CD14-positive monocyte (primary cell): ENCODE measurements at regions not wholly inside any gene's neighbourhood (a gene's known extent, or its start where the extent isn't known, plus 50 kb on each side); places are given as distances from the start of the nearest gene placed in this dataset.

Source experiments
- DNase-seq, 3 donors: peaks; one replicate each; pipeline ENCODE4 v3.0.0-alpha.2; 2011 to 2022
- H2AFZ ChIP-seq: 2 replicates; pipeline ENCODE4 v1.6.0; 2012; ENCODE audit warnings: mild to moderate bottlenecking, low read depth, low read length, inconsistent platforms; ENCODE audit not compliant: insufficient read depth, poor library complexity, severe bottlenecking
- H3K27ac ChIP-seq, 2 donors: 1 replicate in 1 of 2; 2 replicates in 1 of 2; pipeline ENCODE4 v1.5.1; 2012 to 2013; ENCODE audit warnings: low read length in 2 of 2, control low read depth in 1 of 2, inconsistent platforms in 1 of 2, low read depth in 1 of 2, mild to moderate bottlenecking in 1 of 2
- H3K27me3 ChIP-seq, 2 donors: one replicate each; pipeline versions ENCODE4 v1.6.0 to v1.6.1; 2011 to 2013; ENCODE audit warnings: low read length in 2 of 2; ENCODE audit not compliant: control insufficient read depth in 2 of 2, insufficient read depth in 2 of 2
- H3K36me3 ChIP-seq, 2 donors: replicated peaks in 1 of 2; 1 replicate in 1 of 2; 2 replicates in 1 of 2; pipeline versions ENCODE4 v1.5.1 to v1.6.1; 2012 to 2013; ENCODE audit warnings: low read length in 2 of 2, control low read depth in 1 of 2, inconsistent platforms in 1 of 2, mild to moderate bottlenecking in 1 of 2; ENCODE audit not compliant: insufficient read depth in 2 of 2, control insufficient read depth in 1 of 2
- H3K4me1 ChIP-seq, 2 donors: 1 replicate in 1 of 2; 2 replicates in 1 of 2; pipeline versions ENCODE4 v1.5.1 to v1.6.1; 2012 to 2013; ENCODE audit warnings: low read length in 2 of 2, control low read depth in 1 of 2, inconsistent platforms in 1 of 2, mild to moderate bottlenecking in 1 of 2, moderate library complexity in 1 of 2; ENCODE audit not compliant: insufficient read depth in 2 of 2, control insufficient read depth in 1 of 2
- H3K4me2 ChIP-seq: replicated peaks from 2 replicates; pipeline ENCODE3; 2012; ENCODE audit warnings: low read length, moderate library complexity, mild to moderate bottlenecking; ENCODE audit not compliant: poor library complexity, severe bottlenecking; ENCODE audit errors: extremely low read depth
- H3K4me3 ChIP-seq, 3 experiments: fragments of 200-600 bp in 1 of 3; sonication (generic) in 1 of 3; replicated peaks in 1 of 3; 1 replicate in 2 of 3; 2 replicates in 1 of 3; pipeline ENCODE4 v1.5.1; 2011 to 2013; ENCODE audit warnings: low read length in 3 of 3, mild to moderate bottlenecking in 3 of 3, control low read depth in 2 of 3, low read depth in 2 of 3, inconsistent platforms in 1 of 3, moderate library complexity in 1 of 3
- H3K79me2 ChIP-seq: 2 replicates; pipeline ENCODE4 v1.6.0; 2012; ENCODE audit warnings: mild to moderate bottlenecking, control low read depth, inconsistent platforms, low read length, moderate library complexity; ENCODE audit not compliant: insufficient read depth
- H3K9ac ChIP-seq: 2 replicates; pipeline ENCODE4 v1.6.0; 2017; ENCODE audit warnings: low read length, mild to moderate bottlenecking; ENCODE audit not compliant: insufficient read depth, poor library complexity, severe bottlenecking
- H3K9me3 ChIP-seq, 2 donors: replicated peaks in 1 of 2; 1 replicate in 1 of 2; 2 replicates in 1 of 2; pipeline versions ENCODE4 v1.5.1 to v1.6.1; 2012 to 2013; ENCODE audit warnings: low read length in 2 of 2, control low read depth in 1 of 2; ENCODE audit not compliant: control insufficient read depth in 1 of 2, insufficient read depth in 1 of 2
- H4K20me1 ChIP-seq: 2 replicates; pipeline ENCODE4 v1.6.0; 2012; ENCODE audit warnings: mild to moderate bottlenecking, low read length, control low read depth, moderate library complexity; ENCODE audit not compliant: insufficient read depth
- H3K27ac Mint-ChIP-seq, 7 donors: one replicate each; pipeline ENCODE4 v1.8.0; 2020; ENCODE audit warnings: mild to moderate bottlenecking in 7 of 7, mixed read lengths in 7 of 7, moderate library complexity in 6 of 7, inconsistent platforms in 2 of 7
- H3K27me3 Mint-ChIP-seq, 3 donors: one replicate each; pipeline ENCODE4 v1.8.0; 2021 to 2022; ENCODE audit warnings: low read depth in 3 of 3, mild to moderate bottlenecking in 3 of 3, mixed read lengths in 3 of 3, moderate library complexity in 3 of 3, inconsistent platforms in 1 of 3
- H3K36me3 Mint-ChIP-seq, 2 donors: one replicate each; pipeline ENCODE4 v1.8.0; 2020; ENCODE audit warnings: mixed read lengths in 2 of 2, inconsistent platforms in 1 of 2, mild to moderate bottlenecking in 1 of 2
- H3K4me1 Mint-ChIP-seq: one replicate; pipeline ENCODE4 v1.8.0; 2020; ENCODE audit warnings: mild to moderate bottlenecking, mixed read lengths
- H3K4me3 Mint-ChIP-seq, 2 donors: one replicate each; pipeline ENCODE4 v1.8.0; 2020; ENCODE audit warnings: mild to moderate bottlenecking in 2 of 2, mixed read lengths in 2 of 2, moderate library complexity in 1 of 2
- H3K9me3 Mint-ChIP-seq, 7 donors: one replicate each; pipeline ENCODE4 v1.8.0; 2020 to 2022; ENCODE audit warnings: mixed read lengths in 7 of 7, mild to moderate bottlenecking in 6 of 7, moderate library complexity in 6 of 7, inconsistent platforms in 2 of 7
- WGBS: methylation state at CpG from one replicate; pipeline ENCODE4 v1.1.5; 2013; ENCODE audit warnings: missing lambda C conversion rate; ENCODE audit not compliant: insufficient coverage; 5-methylcytosine and 5-hydroxymethylcytosine counted together
- intact Hi-C, 2 donors: fragments of 100-400 bp; cut with micrococcal nuclease; formaldehyde crosslinking; loops; one replicate each; pipeline versions ENCODE4 v1.15.0 to v1.15.1; 2023
- TF ChIP-seq, protein P1 (sequence below): fragments of 200-600 bp; IDR thresholded peaks from one replicate; pipeline ENCODE4 v1.8.0; 2022; ENCODE audit warnings: antibody characterized with exemption, mild to moderate bottlenecking

DNA sequence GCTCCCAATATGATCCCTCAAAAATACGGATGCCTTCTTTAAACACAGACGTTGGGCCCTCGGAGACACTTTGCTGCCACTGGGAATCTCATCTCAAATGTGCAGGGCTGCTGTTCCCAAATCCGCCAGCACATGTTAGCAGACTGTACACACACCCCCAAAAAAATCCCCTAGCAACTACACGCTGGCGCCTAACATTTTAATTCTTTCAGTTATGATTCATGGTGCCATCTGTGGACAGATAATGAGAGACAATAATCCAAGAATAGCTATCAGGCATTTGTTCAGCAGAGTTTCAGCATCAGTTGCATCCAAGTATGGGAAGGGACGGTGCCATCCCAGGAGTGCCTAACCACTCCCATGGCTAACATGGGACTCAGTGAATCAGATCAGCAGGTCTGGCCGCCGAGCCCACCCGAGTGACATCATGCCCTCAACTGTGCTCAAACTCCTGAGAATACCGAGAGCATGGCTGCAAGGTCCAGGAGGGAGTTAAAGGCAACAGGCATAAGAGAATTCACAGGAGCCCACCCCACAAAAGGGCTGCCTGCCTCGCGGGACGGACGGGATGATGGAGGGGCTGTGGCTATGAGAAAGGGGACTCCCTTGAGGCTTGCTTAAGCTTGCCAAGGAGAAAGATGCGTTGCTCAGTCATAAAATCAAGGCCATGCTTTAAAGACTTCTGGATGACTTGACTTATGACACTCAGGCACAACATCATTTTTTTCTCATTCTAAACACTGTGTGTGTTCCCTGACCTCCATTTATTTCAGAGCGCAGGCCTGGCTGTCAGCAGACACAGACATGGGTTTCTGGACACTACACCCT lies 337.0 kb downstream of the SHANK2 start:
- Mint-ChIP-seq H3K27me3 (peaks cover 0 to 19% (median 6%) of the 10 kb centered on the region in 3 donors), H3K27ac (no peak overlapping the region), H3K4me3 (no peak overlapping the region), H3K36me3 (no peaks in the 10 kb centered on the region), H3K4me1 (peaks cover 4% of the 10 kb centered on the region), H3K9me3 (peaks cover 4 to 16% (median 13%) of the 10 kb centered on the region in 7 donors)
- Histone ChIP-seq H3K36me3 (no peaks in the 10 kb centered on the region), H3K4me1 (no peaks in the 10 kb centered on the region), H4K20me1 (no peaks in the 10 kb centered on the region), H3K27me3 (no peaks in the 10 kb centered on the region), H3K9ac (no peak overlapping the region), H3K4me3 (no peak overlapping the region), H3K9me3 (peaks cover 0 to 12% of the 10 kb centered on the region in 2 donors), H3K27ac (no peak overlapping the region), H2AFZ (no peak overlapping the region), H3K79me2 (no peaks in the 10 kb centered on the region), H3K4me2 (no peak overlapping the region)
- 92% methylated on average over 9 of the region's 17 CpGs for WGBS
- intact Hi-C loops: no loop called here
- DNase-seq: no peak
- TF ChIP-seq, protein P1, sequence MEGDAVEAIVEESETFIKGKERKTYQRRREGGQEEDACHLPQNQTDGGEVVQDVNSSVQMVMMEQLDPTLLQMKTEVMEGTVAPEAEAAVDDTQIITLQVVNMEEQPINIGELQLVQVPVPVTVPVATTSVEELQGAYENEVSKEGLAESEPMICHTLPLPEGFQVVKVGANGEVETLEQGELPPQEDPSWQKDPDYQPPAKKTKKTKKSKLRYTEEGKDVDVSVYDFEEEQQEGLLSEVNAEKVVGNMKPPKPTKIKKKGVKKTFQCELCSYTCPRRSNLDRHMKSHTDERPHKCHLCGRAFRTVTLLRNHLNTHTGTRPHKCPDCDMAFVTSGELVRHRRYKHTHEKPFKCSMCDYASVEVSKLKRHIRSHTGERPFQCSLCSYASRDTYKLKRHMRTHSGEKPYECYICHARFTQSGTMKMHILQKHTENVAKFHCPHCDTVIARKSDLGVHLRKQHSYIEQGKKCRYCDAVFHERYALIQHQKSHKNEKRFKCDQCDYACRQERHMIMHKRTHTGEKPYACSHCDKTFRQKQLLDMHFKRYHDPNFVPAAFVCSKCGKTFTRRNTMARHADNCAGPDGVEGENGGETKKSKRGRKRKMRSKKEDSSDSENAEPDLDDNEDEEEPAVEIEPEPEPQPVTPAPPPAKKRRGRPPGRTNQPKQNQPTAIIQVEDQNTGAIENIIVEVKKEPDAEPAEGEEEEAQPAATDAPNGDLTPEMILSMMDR: no peak

DNA sequence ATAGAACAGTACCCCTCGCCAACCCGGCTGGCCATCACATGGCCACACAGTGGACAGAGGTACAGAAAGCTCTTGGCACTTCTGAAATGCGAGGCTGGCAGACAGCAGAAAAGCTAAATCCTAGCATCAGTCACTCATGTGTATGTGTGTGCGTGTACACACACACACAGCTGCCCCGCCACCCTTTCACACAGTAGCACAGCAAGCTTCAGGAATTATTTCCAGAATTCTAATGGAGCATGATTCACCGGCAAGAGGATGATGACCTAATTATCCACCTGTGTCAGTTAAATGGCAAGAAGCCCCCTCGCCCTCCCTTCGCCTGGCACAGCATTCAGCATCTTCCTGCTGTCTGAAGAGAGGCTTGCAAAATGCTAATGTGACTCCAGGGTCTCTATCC lies 336.0 kb downstream of the SHANK2 start:
- H4K20me1 ChIP-seq: no peaks in the 10 kb centered on the region
- no peak overlapping the region for H3K4me3 Mint-ChIP-seq
- H3K27ac ChIP-seq: no peak overlapping the region
- no peak overlapping the region for H3K4me3 ChIP-seq
- H3K9me3 ChIP-seq: peaks cover 6 to 18% of the 10 kb centered on the region in 2 donors
- DNase-seq: no peak
- peaks cover 4% of the 10 kb centered on the region for H3K4me1 Mint-ChIP-seq
- no peaks in the 10 kb centered on the region for H3K79me2 ChIP-seq
- H3K4me2 ChIP-seq: no peak overlapping the region
- H3K27me3 Mint-ChIP-seq: peaks cover 0 to 19% (median 6%) of the 10 kb centered on the region in 3 donors
- peaks cover 10 to 25% (median 19%) of the 10 kb centered on the region in 7 donors for H3K9me3 Mint-ChIP-seq
- H3K36me3 ChIP-seq: no peaks in the 10 kb centered on the region
- no peaks in the 10 kb centered on the region for H3K27me3 ChIP-seq
- no peaks in the 10 kb centered on the region for H3K4me1 ChIP-seq
- no peak overlapping the region for H2AFZ ChIP-seq
- H3K27ac Mint-ChIP-seq: no peak overlapping the region
- H3K9ac ChIP-seq: no peak overlapping the region
- intact Hi-C loops: no loop called here
- H3K36me3 Mint-ChIP-seq: no peaks in the 10 kb centered on the region
- TF ChIP-seq, protein P1: no peak
- 89% methylated on average over 6 of the region's 8 CpGs for WGBS
